SU-DHL-6 (cell line): ENCODE measurements at regions not wholly inside any gene's neighbourhood (a gene's known extent, or its start where the extent isn't known, plus 50 kb on each side); places are given as distances from the start of the nearest gene placed in this dataset.

Experiments used
- H2AFZ ChIP-seq: fragments of 200-600 bp; sonication (generic); 2 replicates; pipeline ENCODE4 v1.6.1; 2014; ENCODE audit warnings: low read depth, mild to moderate bottlenecking, moderate library complexity, mixed read lengths, antibody characterized with exemption, low read length; ENCODE audit not compliant: severe bottlenecking
- H3F3A ChIP-seq: fragments of 200-600 bp; shearing (Covaris generic); 2 replicates; pipeline ENCODE4 v1.6.0; 2016; ENCODE audit warnings: antibody characterized with exemption, mild to moderate bottlenecking; ENCODE audit not compliant: insufficient read depth
- H3K27ac ChIP-seq: fragments of 200-600 bp; sonication (generic); 2 replicates; pipeline ENCODE4 v1.5.1; 2016; ENCODE audit warnings: low read depth, mild to moderate bottlenecking, low read length, moderate library complexity, mixed read lengths
- H3K27me3 ChIP-seq: fragments of 200-600 bp; sonication (generic), shearing (Covaris generic); 2 replicates; pipeline ENCODE4 v1.6.0; 2014; ENCODE audit warnings: mild to moderate bottlenecking, low read length
- H3K36me3 ChIP-seq: fragments of 200-600 bp; sonication (generic); 2 replicates; pipeline ENCODE4 v1.6.1; 2014; ENCODE audit warnings: mild to moderate bottlenecking, low read length, mixed read lengths
- H3K4me2 ChIP-seq: fragments of 300-600, 200-600 bp; shearing (Covaris generic), sonication (generic); 2 replicates; pipeline ENCODE4 v1.6.0; 2014; ENCODE audit warnings: low read length, low read depth, mild to moderate bottlenecking; ENCODE audit not compliant: poor library complexity, severe bottlenecking
- H3K4me3 ChIP-seq: fragments of 200-600 bp; sonication (generic); 2 replicates; pipeline ENCODE4 v1.5.1; 2014; ENCODE audit warnings: antibody characterized with exemption, low read length, mild to moderate bottlenecking, mixed read lengths; ENCODE audit not compliant: insufficient read depth, poor library complexity, severe bottlenecking
- H3K79me2 ChIP-seq: fragments of 200-600 bp; sonication (generic); 2 replicates; pipeline ENCODE4 v1.6.1; 2014; ENCODE audit warnings: mild to moderate bottlenecking, low read length, moderate library complexity; ENCODE audit not compliant: insufficient read depth
- H3K9ac ChIP-seq: fragments of 200-600 bp; sonication (generic); 2 replicates; pipeline ENCODE4 v1.7.0; 2014; ENCODE audit warnings: mild to moderate bottlenecking, low read length
- H3K9me2 ChIP-seq: fragments of 200-600 bp; sonication (generic); replicated peaks from 2 replicates; pipeline ENCODE4 v1.6.1; 2014; ENCODE audit warnings: low read length; ENCODE audit not compliant: insufficient read depth
- H3K9me3 ChIP-seq: fragments of 200-600 bp; sonication (generic); 2 replicates; pipeline ENCODE4 v1.6.1; 2014; ENCODE audit warnings: low read length, mixed read lengths; ENCODE audit not compliant: insufficient read depth
- H4K20me1 ChIP-seq: fragments of 200-600 bp; sonication (generic); 2 replicates; pipeline ENCODE4 v1.6.1; 2014; ENCODE audit warnings: low read depth, mild to moderate bottlenecking, antibody characterized with exemption, low read length, moderate library complexity, mixed read lengths
- CTCF ChIP-seq: fragments of 200-600 bp; sonication (generic); IDR thresholded peaks from one replicate; pipeline ENCODE4 v1.5.1; 2017; ENCODE audit warnings: antibody characterized with exemption, mild to moderate bottlenecking, low read length, moderate library complexity; ENCODE audit not compliant: insufficient read depth, poor library complexity, severe bottlenecking
- EZH2phosphoT487 ChIP-seq: fragments of 200-600 bp; sonication (generic), shearing (Covaris generic); conservative IDR thresholded peaks from 2 replicates; pipeline ENCODE4 v1.6.1; 2018; ENCODE audit warnings: mild to moderate bottlenecking, antibody characterized with exemption, low read length, moderate library complexity, mixed read lengths

GRCh38 chr6:71471718-71472117 lies 183.1 kb downstream of the OGFRL1 start:
- H3F3A ChIP-seq, result no peaks in the 10 kb centered on the region

GRCh38 chr6:71473926-71474325 lies 185.3 kb downstream of the OGFRL1 start:
- no peak overlapping the region for H3K9ac ChIP-seq
- no peaks in the 10 kb centered on the region for H3K27me3 ChIP-seq
- no peak overlapping the region for H3K4me3 ChIP-seq
- H3K36me3 ChIP-seq, result no peaks in the 10 kb centered on the region
- H3K27ac ChIP-seq, result no peak overlapping the region
- no peaks in the 10 kb centered on the region for H4K20me1 ChIP-seq
- H3K9me2 ChIP-seq, result no peaks in the 10 kb centered on the region
- no peaks in the 10 kb centered on the region for H3F3A ChIP-seq
- TF ChIP-seq EZH2phosphoT487 (no peak), CTCF (no peak)
- no peaks in the 10 kb centered on the region for H3K79me2 ChIP-seq
- no peak overlapping the region for H2AFZ ChIP-seq
- no peak overlapping the region for H3K4me2 ChIP-seq
- no peaks in the 10 kb centered on the region for H3K9me3 ChIP-seq

More at GRCh38 chr6:71471718-71472117, 183.1 kb downstream of the OGFRL1 start:
- H3K27ac ChIP-seq, result no peak overlapping the region
- no peaks in the 10 kb centered on the region for H3K9me2 ChIP-seq
- no peaks in the 10 kb centered on the region for H3K79me2 ChIP-seq
- H3K27me3 ChIP-seq, result no peaks in the 10 kb centered on the region
- H3K9ac ChIP-seq, result no peak overlapping the region
- no peak overlapping the region for H2AFZ ChIP-seq
- no peaks in the 10 kb centered on the region for H4K20me1 ChIP-seq
- no peak overlapping the region for H3K4me2 ChIP-seq
- no peak overlapping the region for H3K4me3 ChIP-seq
- H3K36me3 ChIP-seq, result no peaks in the 10 kb centered on the region
- H3K9me3 ChIP-seq, result no peaks in the 10 kb centered on the region
- TF ChIP-seq EZH2phosphoT487 (no peak), CTCF (no peak)

DNA sequence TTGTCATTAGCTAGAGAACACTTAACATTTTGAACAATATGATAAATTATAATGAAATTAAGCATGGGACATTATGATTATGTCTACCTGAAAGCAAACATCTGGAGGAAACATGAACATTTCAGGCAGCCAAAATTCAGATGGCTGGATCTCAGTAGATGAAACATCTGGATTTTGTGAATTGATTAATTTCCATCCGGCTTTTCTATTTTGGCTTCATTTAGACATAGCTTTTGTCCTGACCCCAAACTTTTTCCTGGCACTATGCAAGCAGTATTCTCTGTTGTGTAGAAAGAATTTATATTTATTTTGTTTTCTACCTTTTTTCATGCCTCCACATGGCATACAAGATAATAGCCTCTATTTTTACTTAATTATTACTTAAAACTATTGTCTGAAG lies 186.3 kb downstream of the OGFRL1 start:
- Histone ChIP-seq H3K4me2 (no peak overlapping the region), H4K20me1 (no peaks in the 10 kb centered on the region)
- TF ChIP-seq EZH2phosphoT487, result no peak

GRCh38 chr6:71476371-71476770 lies 187.8 kb downstream of the OGFRL1 start:
- no peak for TF ChIP-seq EZH2phosphoT487
- no peak for TF ChIP-seq CTCF
- Histone ChIP-seq H3K9me3 (no peaks in the 10 kb centered on the region), H3K9ac (no peak overlapping the region), H4K20me1 (no peaks in the 10 kb centered on the region), H3K27ac (no peak overlapping the region), H3K4me3 (no peak overlapping the region), H3K9me2 (no peaks in the 10 kb centered on the region), H3K4me2 (no peak overlapping the region), H3K27me3 (no peaks in the 10 kb centered on the region), H2AFZ (no peak overlapping the region), H3K36me3 (no peaks in the 10 kb centered on the region), H3F3A (no peaks in the 10 kb centered on the region), H3K79me2 (no peaks in the 10 kb centered on the region)

More for the DNA sequence above, 186.3 kb downstream of the OGFRL1 start:
- Histone ChIP-seq H3K36me3 (no peaks in the 10 kb centered on the region), H3F3A (no peaks in the 10 kb centered on the region), H3K79me2 (no peaks in the 10 kb centered on the region), H3K27me3 (no peaks in the 10 kb centered on the region), H3K27ac (no peak overlapping the region), H3K9me3 (no peaks in the 10 kb centered on the region), H3K9ac (no peak overlapping the region), H3K9me2 (no peaks in the 10 kb centered on the region), H3K4me3 (no peak overlapping the region), H2AFZ (no peak overlapping the region)
